SK-N-DZ (cell line): ENCODE measurements at regions not wholly inside any gene's neighbourhood (a gene's known extent, or its start where the extent isn't known, plus 50 kb on each side); places are given as distances from the start of the nearest gene placed in this dataset.

Experiments
- DNase-seq: peaks from one replicate; pipeline ENCODE4 v3.0.0-alpha.2; 2015; ENCODE audit warnings: low spot score

- DNase-seq: no peak
Observed at GRCh38 chr10:3548076-3548475, 236.9 kb downstream of the KLF6 start.

DNA sequence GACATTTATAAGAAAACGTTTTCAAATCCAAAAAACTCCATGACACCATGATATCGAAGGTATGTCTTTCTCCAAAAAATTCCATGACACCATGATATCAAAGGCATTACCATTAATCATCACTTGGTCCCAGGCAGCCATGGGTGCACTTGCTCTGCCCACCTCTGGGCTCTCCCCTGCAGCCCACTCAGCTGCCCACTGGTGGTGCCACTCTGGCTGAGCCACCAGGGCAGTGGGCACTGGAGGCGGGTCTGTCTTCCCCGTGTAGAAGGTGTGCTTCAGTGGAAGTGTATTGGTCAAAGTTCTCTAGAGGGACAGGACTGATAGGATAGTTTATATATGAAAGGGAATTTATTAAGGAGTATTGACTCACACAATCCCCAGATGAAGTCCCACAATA, 240.4 kb downstream of the KLF6 start:
- no peak for DNase-seq

DNA sequence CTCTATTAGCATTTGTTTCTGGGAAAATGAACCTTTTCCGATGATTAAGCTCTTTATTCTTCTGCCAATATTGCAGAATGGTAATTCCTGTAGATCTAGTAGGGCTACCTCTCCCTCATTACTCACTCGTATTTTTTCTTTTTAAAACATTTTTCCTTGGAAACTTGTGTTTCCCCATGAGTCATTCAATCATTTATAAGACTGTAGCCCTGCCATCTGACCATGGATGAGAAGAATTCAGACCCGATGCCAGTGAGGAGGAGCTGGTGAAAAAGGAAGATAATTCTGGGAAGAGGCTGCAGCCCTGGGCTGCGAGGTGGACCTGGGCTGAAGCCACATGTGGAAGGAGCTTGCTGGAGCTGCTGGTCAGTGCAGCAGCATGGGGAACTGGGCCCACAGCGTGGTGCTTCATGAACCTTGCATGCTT, 242.8 kb downstream of the KLF6 start:
- DNase-seq: no peak

DNA sequence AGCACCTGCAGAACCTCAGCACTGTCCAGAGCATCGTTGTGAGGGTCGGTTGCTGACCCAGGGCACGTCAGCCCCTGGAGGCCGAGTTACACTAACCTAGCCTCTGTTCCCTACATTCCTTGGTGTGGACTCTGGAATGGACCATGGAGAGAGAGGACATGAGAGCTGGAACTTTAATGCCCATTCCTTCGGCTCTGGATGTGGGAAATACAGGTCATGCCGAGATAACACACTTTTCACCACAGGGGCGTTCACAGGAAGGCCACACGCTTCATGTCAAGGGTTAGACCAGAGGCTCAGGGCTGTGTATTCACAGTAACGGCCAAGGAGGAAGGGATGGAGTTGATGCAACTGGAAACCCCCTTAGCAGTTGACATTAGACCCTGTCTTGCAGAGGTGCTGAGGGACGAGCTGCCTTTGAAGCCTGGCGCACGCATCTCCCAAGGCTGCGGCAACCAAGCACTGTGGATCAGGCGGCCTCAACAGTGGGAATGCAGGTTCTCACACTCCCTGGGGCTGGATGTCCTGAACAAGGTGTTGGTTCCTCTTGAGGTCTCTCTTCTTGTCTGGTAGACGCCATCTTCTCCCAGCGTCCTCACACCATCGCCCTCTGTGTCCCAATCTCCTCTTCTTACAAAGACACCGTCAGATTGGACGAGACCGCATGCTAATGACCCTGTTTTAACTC, 245.2 kb downstream of the KLF6 start:
- no peak for DNase-seq

- no peak for DNase-seq
Observed at GRCh38 chr10:3538656-3539531, 246.1 kb downstream of the KLF6 start.

GRCh38 chr10:3538291-3538655, 246.7 kb downstream of the KLF6 start:
- DNase-seq: no peak

DNA sequence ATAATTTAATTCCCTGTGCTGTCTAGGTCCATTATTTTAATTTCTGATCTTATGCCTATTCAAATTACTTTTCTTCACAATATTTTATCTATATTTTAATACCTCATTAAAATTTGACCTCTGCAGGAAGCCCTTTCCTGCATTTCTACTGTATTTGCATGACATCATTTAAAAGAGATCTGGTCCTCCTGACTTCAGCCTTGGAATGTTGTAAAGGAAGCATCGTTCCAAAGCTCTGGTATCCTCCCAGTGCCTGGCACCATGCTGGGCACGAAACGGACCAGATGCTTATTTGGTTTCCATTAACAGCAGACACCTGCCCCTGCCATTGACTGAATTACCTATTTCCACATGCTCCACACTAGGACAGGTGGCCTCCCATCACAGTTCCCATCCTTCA, 247.5 kb downstream of the KLF6 start:
- no peak for DNase-seq

DNA sequence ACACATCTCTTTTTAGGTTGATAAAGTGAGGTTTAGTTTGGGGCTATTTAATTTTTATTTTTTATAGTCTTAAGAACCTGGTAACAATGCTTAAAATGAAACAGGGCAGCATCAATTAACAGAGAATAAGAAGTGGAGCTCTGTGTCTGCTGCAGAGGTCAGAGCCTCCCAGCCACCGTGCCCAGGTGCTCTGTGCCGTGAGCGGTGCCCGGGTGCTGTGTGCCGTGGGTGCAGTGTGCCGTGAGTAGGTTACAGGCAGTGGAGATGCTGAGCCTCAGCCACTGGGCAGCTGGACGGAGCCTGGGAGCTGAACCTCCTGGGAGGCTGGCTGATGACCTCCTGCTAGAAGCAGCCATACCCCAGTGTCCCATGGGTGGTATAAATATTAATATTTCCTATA, 250.0 kb downstream of the KLF6 start:
- DNase-seq: no peak

DNA sequence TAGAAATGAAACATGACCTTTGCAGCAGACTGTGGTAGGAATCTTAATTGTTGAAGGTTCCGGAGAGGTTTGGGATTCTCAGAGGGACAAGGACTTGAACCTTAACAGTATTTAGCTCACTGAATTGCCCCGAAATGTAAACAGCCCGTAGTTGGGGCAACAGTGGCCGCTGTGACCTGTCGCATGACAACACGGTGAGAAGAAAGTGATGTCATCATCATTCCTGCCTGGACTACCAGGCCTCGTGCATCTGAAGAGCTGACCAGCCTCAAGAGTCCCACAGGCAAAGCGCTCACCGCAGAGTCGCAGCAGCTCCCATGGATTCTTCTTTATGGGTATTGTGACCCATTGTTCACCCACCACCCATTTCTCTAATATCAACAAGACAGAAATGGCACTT, 250.6 kb downstream of the KLF6 start:
- no peak for DNase-seq

DNA sequence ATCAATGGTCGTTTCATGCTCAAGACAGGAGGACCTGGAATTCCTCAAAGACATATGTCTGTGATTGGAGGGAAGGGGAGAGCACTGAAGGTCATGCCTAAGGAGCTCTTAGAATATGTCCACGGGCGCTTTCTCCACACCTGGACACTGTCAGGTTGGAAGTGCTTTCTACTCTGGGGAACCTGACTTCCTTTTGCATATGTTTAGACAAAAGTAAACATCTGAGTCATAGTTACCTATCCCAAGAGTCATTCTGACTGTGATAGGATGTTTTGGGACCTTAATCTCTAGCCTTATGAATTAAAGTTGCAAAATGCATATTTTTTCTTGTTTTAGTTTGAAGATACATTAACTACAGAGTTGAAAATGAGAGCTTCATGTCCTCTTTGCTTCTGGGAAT, 251.7 kb downstream of the KLF6 start:
- DNase-seq: no peak

- no peak for DNase-seq
Observed at GRCh38 chr10:3532644-3533043, 252.4 kb downstream of the KLF6 start.

- no peak for DNase-seq
Observed at GRCh38 chr10:3531670-3532069, 253.3 kb downstream of the KLF6 start.

DNA sequence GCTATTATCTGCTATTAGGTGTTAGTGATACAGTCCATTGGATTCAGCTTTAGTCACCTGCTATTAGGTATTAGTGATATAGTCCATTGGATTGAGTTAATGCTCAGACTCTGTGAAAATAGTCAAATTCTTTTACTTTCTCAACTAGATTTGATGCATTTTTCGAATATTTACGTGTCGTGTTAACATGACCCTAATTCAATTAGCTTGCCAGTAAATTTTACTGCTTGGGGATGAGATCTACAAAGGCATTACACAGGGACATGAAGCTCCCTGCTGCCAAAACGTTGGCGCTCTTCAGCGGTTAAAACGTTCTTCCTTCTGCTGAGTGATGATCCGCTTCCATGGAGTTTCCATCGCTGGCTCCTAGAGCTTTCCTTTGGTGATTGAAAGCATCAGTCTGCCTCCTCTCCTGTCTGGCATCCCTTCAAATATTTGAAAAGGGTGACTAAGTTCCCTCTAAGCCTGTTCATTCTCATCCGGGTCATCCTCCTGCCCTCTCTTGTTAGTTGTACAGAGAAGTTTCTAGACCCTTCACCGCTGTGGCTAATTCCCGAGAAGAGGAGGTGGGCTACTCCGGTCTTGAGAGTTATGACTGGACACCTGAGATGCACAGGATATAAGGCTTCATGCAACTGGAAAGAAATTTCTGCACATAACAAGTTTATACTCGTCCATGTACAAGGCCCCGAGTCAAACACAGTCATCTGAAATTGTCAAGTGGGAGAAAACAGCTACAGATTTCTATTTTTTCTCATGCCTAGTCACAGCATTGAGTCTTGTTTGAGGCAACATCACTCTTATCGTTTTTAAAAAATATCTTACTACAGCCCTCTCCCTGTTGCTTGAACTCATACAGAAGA, 254.0 kb downstream of the KLF6 start:
- DNase-seq: no peak

GRCh38 chr10:3530346-3530745, 254.7 kb downstream of the KLF6 start:
- DNase-seq: no peak

GRCh38 chr10:3529691-3530090, 255.3 kb downstream of the KLF6 start:
- no peak for DNase-seq

- DNase-seq: no peak
Observed at GRCh38 chr10:3528823-3529403, 256.1 kb downstream of the KLF6 start.

GRCh38 chr10:3528271-3528670, 256.7 kb downstream of the KLF6 start:
- DNase-seq: no peak

GRCh38 chr10:3527869-3528268, 257.1 kb downstream of the KLF6 start:
- DNase-seq: no peak

GRCh38 chr10:3526727-3527501, 258.1 kb downstream of the KLF6 start:
- DNase-seq: no peak

DNA sequence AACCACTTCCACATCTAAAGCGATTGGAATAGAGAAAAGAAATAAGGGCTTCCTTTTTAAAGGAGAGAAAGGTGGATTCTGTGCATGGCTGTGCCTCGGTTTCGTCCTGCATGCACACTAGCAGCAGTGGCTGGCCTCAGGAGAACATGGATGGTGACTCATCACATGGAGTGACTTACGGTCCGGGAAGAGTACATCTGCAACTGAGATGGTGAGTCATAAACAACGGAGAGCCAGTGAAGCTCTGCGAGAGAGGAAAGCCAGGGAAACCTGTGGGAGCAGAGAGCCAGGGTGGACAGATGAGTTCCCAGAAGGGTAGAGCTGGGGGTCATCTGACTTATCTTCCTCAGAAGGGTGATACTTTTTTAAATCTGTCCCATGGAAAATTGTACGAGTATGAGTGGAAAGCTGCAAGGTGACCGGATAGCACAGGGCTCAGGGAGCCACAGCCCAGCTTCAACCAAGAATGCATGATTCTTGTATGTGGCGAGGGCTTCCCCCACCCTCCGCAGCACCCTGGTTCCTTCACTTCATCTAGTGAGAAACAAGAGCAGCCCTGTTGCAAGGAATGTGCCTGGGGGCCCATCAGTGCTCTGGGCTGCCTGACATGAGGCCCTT, 259.1 kb downstream of the KLF6 start:
- no peak for DNase-seq
